ENCODE measurements at regions not wholly inside any gene's neighbourhood (a gene's known extent, or its start where the extent isn't known, plus 50 kb on each side); places are given as distances from the start of the nearest gene placed in this dataset.

DNA sequence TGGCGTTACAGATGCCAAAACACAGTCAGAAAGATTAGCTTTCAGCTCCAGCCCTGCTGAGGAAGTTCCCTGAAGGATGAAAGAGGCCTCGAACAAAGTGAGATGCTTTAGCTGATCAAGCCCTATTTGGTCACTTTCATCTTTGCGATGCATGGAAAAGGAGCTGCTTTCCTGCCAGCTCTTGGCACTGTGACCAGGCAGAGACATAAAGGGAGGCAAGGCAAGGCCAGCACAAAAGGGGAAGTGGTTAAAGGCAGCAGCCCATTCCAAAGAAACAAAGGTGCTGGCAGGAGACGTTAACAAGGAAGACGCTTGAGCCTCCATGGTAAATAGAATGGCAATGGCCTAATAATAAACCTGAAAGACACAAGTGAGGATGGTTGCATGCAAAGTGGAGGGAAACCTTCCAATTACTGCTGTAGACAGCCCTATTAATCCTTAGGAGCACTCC lies 617.1 kb upstream of the INTU start:
- TF ChIP-seq MYC (IDR thresholded peaks at IDR 0.05; ENCODE audit: low read depth, low read length) (no peak), POLR2A (IDR thresholded peaks at IDR 0.05; ENCODE audit: low read depth, low read length) (no peak), EZH2 (IDR thresholded peaks at IDR 0.05; ENCODE audit: borderline replicate concordance, low read depth, low read length, severe bottlenecking) (no peak), JUN (IDR thresholded peaks at IDR 0.05; ENCODE audit: borderline replicate concordance, insufficient read depth, insufficient read length, low read depth) (no peak), FOS (IDR thresholded peaks at IDR 0.05; ENCODE audit: borderline replicate concordance, insufficient read depth, low read length) (no peak), POLR2AphosphoS5 (IDR thresholded peaks at IDR 0.05; ENCODE audit: insufficient read depth, low read depth, low read length) (no peak), GATA2 (IDR thresholded peaks at IDR 0.05; ENCODE audit: insufficient read depth, insufficient read length, low read depth, low read length) (no peak)
- TF ChIP-seq, protein P1, sequence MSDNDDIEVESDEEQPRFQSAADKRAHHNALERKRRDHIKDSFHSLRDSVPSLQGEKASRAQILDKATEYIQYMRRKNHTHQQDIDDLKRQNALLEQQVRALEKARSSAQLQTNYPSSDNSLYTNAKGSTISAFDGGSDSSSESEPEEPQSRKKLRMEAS (IDR thresholded peaks at IDR 0.05; ENCODE audit: insufficient read depth, insufficient read length) = no peak
- TF ChIP-seq, protein P2, sequence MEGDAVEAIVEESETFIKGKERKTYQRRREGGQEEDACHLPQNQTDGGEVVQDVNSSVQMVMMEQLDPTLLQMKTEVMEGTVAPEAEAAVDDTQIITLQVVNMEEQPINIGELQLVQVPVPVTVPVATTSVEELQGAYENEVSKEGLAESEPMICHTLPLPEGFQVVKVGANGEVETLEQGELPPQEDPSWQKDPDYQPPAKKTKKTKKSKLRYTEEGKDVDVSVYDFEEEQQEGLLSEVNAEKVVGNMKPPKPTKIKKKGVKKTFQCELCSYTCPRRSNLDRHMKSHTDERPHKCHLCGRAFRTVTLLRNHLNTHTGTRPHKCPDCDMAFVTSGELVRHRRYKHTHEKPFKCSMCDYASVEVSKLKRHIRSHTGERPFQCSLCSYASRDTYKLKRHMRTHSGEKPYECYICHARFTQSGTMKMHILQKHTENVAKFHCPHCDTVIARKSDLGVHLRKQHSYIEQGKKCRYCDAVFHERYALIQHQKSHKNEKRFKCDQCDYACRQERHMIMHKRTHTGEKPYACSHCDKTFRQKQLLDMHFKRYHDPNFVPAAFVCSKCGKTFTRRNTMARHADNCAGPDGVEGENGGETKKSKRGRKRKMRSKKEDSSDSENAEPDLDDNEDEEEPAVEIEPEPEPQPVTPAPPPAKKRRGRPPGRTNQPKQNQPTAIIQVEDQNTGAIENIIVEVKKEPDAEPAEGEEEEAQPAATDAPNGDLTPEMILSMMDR (IDR thresholded peaks at IDR 0.05; ENCODE audit: extremely low read depth in 1 of 2, insufficient read depth in 1 of 2, low read depth in 1 of 2, low read length in 2 of 2) = no peak
- Histone ChIP-seq H3K9ac (replicated peaks; ENCODE audit: extremely low read depth, insufficient read depth, low read length) (no peak overlapping the region), H2AFZ (ENCODE audit: low read depth, low read length) (no peak overlapping the region), H3K4me1 (ENCODE audit: control insufficient read depth, extremely low read depth, insufficient read depth, low read length) (no peaks in the 10 kb centered on the region), H3K79me2 (ENCODE audit: control insufficient read depth, insufficient read depth, low read length) (no peaks in the 10 kb centered on the region), H3K9me3 (replicated peaks; ENCODE audit: control insufficient read depth, insufficient read depth, low read length) (no peaks in the 10 kb centered on the region), H3K36me3 (ENCODE audit: control insufficient read depth in 2 of 2, extremely low read depth in 1 of 2, insufficient read depth in 2 of 2, low read length in 2 of 2) (no peaks in the 10 kb centered on the region), H3K9me1 (replicated peaks; ENCODE audit: control insufficient read depth, extremely low read depth, insufficient read depth, low read length) (no peaks in the 10 kb centered on the region), H3K27ac (ENCODE audit: insufficient read depth, low read depth, low read length) (no peak overlapping the region), H4K20me1 (replicated peaks; ENCODE audit: control insufficient read depth, extremely low read depth, insufficient read depth, low read length) (no peaks in the 10 kb centered on the region), H3K27me3 (ENCODE audit: control insufficient read depth in 2 of 2, insufficient read depth in 2 of 2, low read length in 2 of 2) (no peaks in the 10 kb centered on the region), H3K4me3 (replicated peaks in 1 of 3; ENCODE audit: insufficient read depth in 1 of 3, low read depth in 1 of 3, low read length in 3 of 3) (no peak overlapping the region), H3K4me2 (ENCODE audit: insufficient read depth, low read length) (no peak overlapping the region)
- ChIA-PET CTCF (no interaction called here), POLR2A (no interaction called here)
- dilution Hi-C loops (cut with MboI; ENCODE audit: extremely low pct_ligation_motif_present, low sequenced_read_pairs) (no loop called here), intact Hi-C loops (cut with micrococcal nuclease) (no loop called here)
- FAIRE-seq (no peak), DNase-seq (ENCODE audit: low read depth, low spot score) (no peak)
- BruUV-seq (replicated peaks) = no TSS peak
